ENCODE measurements at regions not wholly inside any gene's neighbourhood (a gene's known extent, or its start where the extent isn't known, plus 50 kb on each side); places are given as distances from the start of the nearest gene placed in this dataset.

GRCh38 chr10:3548076-3548475 is 236.9 kb downstream of the KLF6 start:
- TF ChIP-seq POLR2A (IDR thresholded peaks at IDR 0.05) (no peak), CTCF (IDR thresholded peaks at IDR 0.05) (no peak)
- Histone ChIP-seq H3K27me3 (no peaks in the 10 kb centered on the region), H3K27ac (no peak overlapping the region), H3K4me1 (no peaks in the 10 kb centered on the region), H3K9me3 (no peaks in the 10 kb centered on the region), H3K4me3 (no peak overlapping the region), H3K36me3 (ENCODE audit: low read depth, missing control alignments) (no peaks in the 10 kb centered on the region)
- DNase-seq: no peak
- WGBS, 2 donors: 55 to 69% methylated on average over 7 of the region's 7 CpGs
- intact Hi-C loops (cut with DNase I; ENCODE audit: low total_unique reads): no loop called here

GRCh38 chr10:3544561-3544960 is 240.4 kb downstream of the KLF6 start:
- no peak overlapping the region for H3K27ac ChIP-seq
- H3K36me3 ChIP-seq (ENCODE audit: low read depth, missing control alignments): no peaks in the 10 kb centered on the region
- H3K9me3 ChIP-seq: no peaks in the 10 kb centered on the region
- TF ChIP-seq CTCF (IDR thresholded peaks at IDR 0.05) (no peak), POLR2A (IDR thresholded peaks at IDR 0.05) (no peak)
- no peaks in the 10 kb centered on the region for H3K4me1 ChIP-seq
- no peak for DNase-seq
- no peak overlapping the region for H3K4me3 ChIP-seq
- intact Hi-C loops (cut with DNase I; ENCODE audit: low total_unique reads): no loop called here
- 83 to 92% methylated on average over 4 of the region's 4 CpGs for WGBS, 2 donors
- no peaks in the 10 kb centered on the region for H3K27me3 ChIP-seq

- H3K9me3 ChIP-seq: no peaks in the 10 kb centered on the region
- WGBS, 2 donors: 68 to 83% methylated on average over 5 of the region's 5 CpGs
- no peaks in the 10 kb centered on the region for H3K4me1 ChIP-seq
- no peak for TF ChIP-seq CTCF (IDR thresholded peaks at IDR 0.05)
- no peak for TF ChIP-seq POLR2A (IDR thresholded peaks at IDR 0.05)
- H3K4me3 ChIP-seq: no peak overlapping the region
- H3K36me3 ChIP-seq (ENCODE audit: low read depth, missing control alignments): no peaks in the 10 kb centered on the region
- H3K27ac ChIP-seq: no peak overlapping the region
- no peak for DNase-seq
- intact Hi-C loops (cut with DNase I; ENCODE audit: low total_unique reads): no loop called here
- no peaks in the 10 kb centered on the region for H3K27me3 ChIP-seq
Measured at GRCh38 chr10:3542185-3542611, 242.8 kb downstream of the KLF6 start.

GRCh38 chr10:3539696-3540383 is 245.2 kb downstream of the KLF6 start:
- Histone ChIP-seq H3K27ac (no peak overlapping the region), H3K27me3 (no peaks in the 10 kb centered on the region), H3K4me3 (no peak overlapping the region), H3K4me1 (no peaks in the 10 kb centered on the region), H3K9me3 (no peaks in the 10 kb centered on the region), H3K36me3 (ENCODE audit: low read depth, missing control alignments) (no peaks in the 10 kb centered on the region)
- no peak for TF ChIP-seq POLR2A (IDR thresholded peaks at IDR 0.05)
- no peak for TF ChIP-seq CTCF (IDR thresholded peaks at IDR 0.05)
- 80 to 89% methylated on average over 20 of the region's 20 CpGs for WGBS, 2 donors
- DNase-seq: no peak
- intact Hi-C loops (cut with DNase I; ENCODE audit: low total_unique reads): no loop called here
